Naive thymus-derived CD4-positive, alpha-beta T cell (primary cell): ENCODE measurements at regions not wholly inside any gene's neighbourhood (a gene's known extent, or its start where the extent isn't known, plus 50 kb on each side); places are given as distances from the start of the nearest gene placed in this dataset.

Experiments
- ATAC-seq: fragments of 150-1000 bp; cut with Tn5 transposase; 2 replicates; pipeline ENCODE4 v1.10.0; 2021; ENCODE audit warnings: mild to moderate bottlenecking, moderate library complexity
- CTCF ChIA-PET: fragments of 350-600 bp; sonication (Branson Sonifier 250); formaldehyde crosslinking; loops from one replicate; lab custom pipeline; 2021; ENCODE audit warnings: antibody characterized with exemption; lab: Charles Lee
- POLR2A ChIA-PET: fragments of 350-600 bp; sonication (Branson Sonifier 250); formaldehyde crosslinking; loops from one replicate; lab custom pipeline; 2021; ENCODE audit warnings: antibody characterized with exemption, inconsistent platforms; lab: Charles Lee
- DNase-seq, 9 donors: peaks; one replicate each; pipeline versions ENCODE4 v3.0.0 to v3.0.0-alpha.2; 2020 to 2022; ENCODE audit warnings: mixed read lengths in 1 of 9
- H3K27ac ChIP-seq: one replicate; pipeline ENCODE4 v1.7.0; 2013; ENCODE audit warnings: mild to moderate bottlenecking, low read depth, low read length, moderate library complexity
- H3K27me3 ChIP-seq, 2 donors: one replicate each; pipeline ENCODE4 v1.7.0; 2013; ENCODE audit warnings: low read length in 2 of 2, mild to moderate bottlenecking in 2 of 2, moderate library complexity in 2 of 2; ENCODE audit not compliant: control insufficient read depth in 2 of 2, insufficient read depth in 2 of 2
- H3K36me3 ChIP-seq, 3 experiments: 1 replicate in 2 of 3; 2 replicates in 1 of 3; pipeline ENCODE4 v1.7.0; 2013; ENCODE audit warnings: low read length in 3 of 3, mild to moderate bottlenecking in 3 of 3, moderate library complexity in 1 of 3; ENCODE audit not compliant: insufficient read depth in 3 of 3, control insufficient read depth in 2 of 3
- H3K4me1 ChIP-seq, 2 donors: one replicate each; pipeline ENCODE4 v1.7.0; 2013; ENCODE audit warnings: low read length in 2 of 2, mild to moderate bottlenecking in 2 of 2, moderate library complexity in 1 of 2; ENCODE audit not compliant: control insufficient read depth in 2 of 2, insufficient read depth in 2 of 2
- H3K4me3 ChIP-seq: 2 replicates; pipeline ENCODE4 v1.7.0; 2013; ENCODE audit warnings: mild to moderate bottlenecking, low read length
- H3K9me3 ChIP-seq, 3 experiments: 1 replicate in 2 of 3; 2 replicates in 1 of 3; pipeline ENCODE4 v1.7.0; 2013; ENCODE audit warnings: low read length in 3 of 3; ENCODE audit not compliant: control insufficient read depth in 2 of 3
- H3K27ac Mint-ChIP-seq, 9 donors: one replicate each; pipeline ENCODE4 v1.8.0; 2020 to 2022; ENCODE audit warnings: mixed read lengths in 9 of 9, mild to moderate bottlenecking in 8 of 9, moderate library complexity in 5 of 9, inconsistent platforms in 2 of 9
- H3K27me3 Mint-ChIP-seq, 5 donors: one replicate each; pipeline ENCODE4 v1.8.0; 2021 to 2022; ENCODE audit warnings: mixed read lengths in 5 of 5, mild to moderate bottlenecking in 1 of 5
- H3K36me3 Mint-ChIP-seq, 5 donors: one replicate each; pipeline ENCODE4 v1.8.0; 2020 to 2022; ENCODE audit warnings: mixed read lengths in 5 of 5, mild to moderate bottlenecking in 3 of 5, inconsistent platforms in 1 of 5
- H3K4me1 Mint-ChIP-seq, 7 donors: one replicate each; pipeline ENCODE4 v1.8.0; 2020 to 2022; ENCODE audit warnings: mixed read lengths in 7 of 7, mild to moderate bottlenecking in 3 of 7, inconsistent platforms in 1 of 7
- H3K4me3 Mint-ChIP-seq, 10 donors: one replicate each; pipeline ENCODE4 v1.8.0; 2020 to 2022; ENCODE audit warnings: mild to moderate bottlenecking in 10 of 10, mixed read lengths in 10 of 10, moderate library complexity in 6 of 10, inconsistent platforms in 2 of 10
- H3K9me3 Mint-ChIP-seq, 11 donors: one replicate each; pipeline ENCODE4 v1.8.0; 2020 to 2022; ENCODE audit warnings: mixed read lengths in 11 of 11, mild to moderate bottlenecking in 4 of 11, inconsistent platforms in 1 of 11, moderate library complexity in 1 of 11
- intact Hi-C, 2 donors: fragments of 100-400 bp; cut with micrococcal nuclease; formaldehyde crosslinking; loops; one replicate each; pipeline ENCODE4 v1.15.1; 2023

- POLR2A ChIA-PET, result no interaction called here
Observed at GRCh38 chr4:178450614-178451013, 1008.4 kb upstream of the AGA start.

DNA sequence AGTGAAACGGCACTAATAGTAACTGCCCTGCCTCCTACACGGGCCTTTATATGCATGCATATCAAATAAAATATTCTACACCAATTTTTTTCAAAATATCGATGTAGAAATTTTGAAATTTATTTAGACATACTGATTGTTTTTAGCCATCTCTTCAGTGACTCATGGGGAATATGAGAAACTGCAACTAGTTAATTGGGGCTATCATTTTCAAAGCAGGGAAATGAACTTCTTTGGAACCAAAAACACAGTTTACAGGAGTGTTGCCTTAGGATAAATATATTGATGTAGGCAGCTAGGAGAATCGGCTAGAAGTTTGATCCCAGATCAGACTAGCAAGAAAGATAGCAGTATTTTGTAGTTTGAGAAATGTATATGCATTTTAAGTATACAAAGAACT is 1010.8 kb upstream of the AGA start:
- Mint-ChIP-seq H3K9me3 (peaks cover 0 to 11% (median 4%) of the 10 kb centered on the region in 11 donors), H3K27ac (no peak overlapping the region), H3K36me3 (no peaks in the 10 kb centered on the region), H3K27me3 (no peaks in the 10 kb centered on the region), H3K4me1 (peaks cover 0 to 2% (median 0%) of the 10 kb centered on the region in 7 donors), H3K4me3 (no peak overlapping the region)
- ATAC-seq (no peak), DNase-seq (no peak)
- Histone ChIP-seq H3K27ac (no peak overlapping the region), H3K36me3 (no peaks in the 10 kb centered on the region), H3K9me3 (no peaks in the 10 kb centered on the region), H3K4me1 (no peaks in the 10 kb centered on the region), H3K27me3 (no peaks in the 10 kb centered on the region), H3K4me3 (no peak overlapping the region)
- ChIA-PET CTCF (no interaction called here), POLR2A (no interaction called here)
- intact Hi-C loops, result no loop called here

More at GRCh38 chr4:178450614-178451013, 1008.4 kb upstream of the AGA start:
- H3K9me3 Mint-ChIP-seq, result peaks cover 0 to 12% (median 5%) of the 10 kb centered on the region in 11 donors
- no peaks in the 10 kb centered on the region for H3K27me3 Mint-ChIP-seq
- Histone ChIP-seq H3K27me3 (no peaks in the 10 kb centered on the region), H3K27ac (no peak overlapping the region), H3K4me3 (no peak overlapping the region), H3K9me3 (no peaks in the 10 kb centered on the region), H3K36me3 (no peaks in the 10 kb centered on the region), H3K4me1 (no peaks in the 10 kb centered on the region)
- ATAC-seq (no peak), DNase-seq (no peak)
- H3K36me3 Mint-ChIP-seq, result no peaks in the 10 kb centered on the region
- no peak overlapping the region for H3K27ac Mint-ChIP-seq
- intact Hi-C loops, result no loop called here
- CTCF ChIA-PET, result no interaction called here
- peaks cover 0 to 2% (median 0%) of the 10 kb centered on the region in 7 donors for H3K4me1 Mint-ChIP-seq
- H3K4me3 Mint-ChIP-seq, result no peak overlapping the region

DNA sequence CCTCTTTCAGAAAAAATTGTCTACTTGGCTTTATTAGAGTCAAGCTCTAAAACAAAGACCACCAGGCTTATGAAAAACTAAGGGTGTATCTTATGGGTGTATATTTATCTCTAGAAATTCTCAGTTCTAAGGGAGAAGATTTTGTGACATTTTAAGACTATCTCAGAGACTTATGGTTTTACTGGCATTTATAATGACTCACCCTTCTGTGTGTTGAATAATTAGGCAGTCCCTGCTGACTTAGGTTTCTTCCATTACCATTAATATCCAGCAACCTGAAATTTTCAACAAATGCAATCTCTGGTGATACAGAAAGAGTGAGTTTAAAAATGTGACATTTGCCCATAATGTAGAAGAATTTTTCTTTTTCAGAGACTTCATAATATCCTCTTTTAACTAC is 1015.0 kb upstream of the AGA start:
- DNase-seq (no peak), ATAC-seq (no peak)
- peaks cover 0 to 19% (median 4%) of the 10 kb centered on the region in 11 donors for H3K9me3 Mint-ChIP-seq
- H3K4me1 ChIP-seq, result no peaks in the 10 kb centered on the region
- no peak overlapping the region for H3K27ac ChIP-seq
- H3K9me3 ChIP-seq, result no peaks in the 10 kb centered on the region
- intact Hi-C loops, result no loop called here
- POLR2A ChIA-PET, result no interaction called here
- no peak overlapping the region for H3K4me3 Mint-ChIP-seq
- no peak overlapping the region for H3K4me3 ChIP-seq
- CTCF ChIA-PET, result no interaction called here
- H3K36me3 ChIP-seq, result no peaks in the 10 kb centered on the region
- H3K27me3 ChIP-seq, result no peaks in the 10 kb centered on the region
- no peak overlapping the region for H3K27ac Mint-ChIP-seq
- H3K36me3 Mint-ChIP-seq, result no peaks in the 10 kb centered on the region
- no peaks in the 10 kb centered on the region for H3K27me3 Mint-ChIP-seq
- H3K4me1 Mint-ChIP-seq, result peaks cover 0 to 2% (median 0%) of the 10 kb centered on the region in 7 donors

- Mint-ChIP-seq H3K27ac (no peak overlapping the region), H3K36me3 (no peaks in the 10 kb centered on the region), H3K4me1 (no peaks in the 10 kb centered on the region), H3K27me3 (no peaks in the 10 kb centered on the region), H3K9me3 (peaks cover 0 to 28% (median 3%) of the 10 kb centered on the region in 11 donors), H3K4me3 (no peak overlapping the region)
- Histone ChIP-seq H3K27ac (no peak overlapping the region), H3K27me3 (no peaks in the 10 kb centered on the region), H3K4me3 (no peak overlapping the region), H3K9me3 (no peaks in the 10 kb centered on the region), H3K4me1 (no peaks in the 10 kb centered on the region), H3K36me3 (no peaks in the 10 kb centered on the region)
- DNase-seq (no peak), ATAC-seq (no peak)
- CTCF ChIA-PET, result no interaction called here
- POLR2A ChIA-PET, result no interaction called here
- intact Hi-C loops, result no loop called here
Observed at GRCh38 chr4:178462710-178463109, 1020.5 kb upstream of the AGA start.

DNA sequence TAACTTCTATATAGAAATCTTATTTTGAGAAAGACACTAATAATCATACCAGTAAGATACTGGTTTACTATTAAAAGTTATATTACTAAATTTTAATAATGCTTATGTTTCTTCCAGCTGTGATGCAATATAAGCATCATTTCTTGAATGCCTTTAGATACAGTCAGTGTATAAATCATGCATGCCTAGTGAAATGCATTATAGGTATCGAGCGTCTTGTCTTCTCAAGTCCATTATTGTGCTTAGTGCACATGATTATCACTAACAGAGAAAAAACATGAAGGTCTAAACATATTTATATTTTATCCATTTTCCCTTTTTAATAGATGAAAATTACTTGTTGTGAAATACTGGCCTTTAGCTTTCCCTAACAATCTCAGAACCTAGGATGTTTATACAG is 1021.5 kb upstream of the AGA start:
- Histone ChIP-seq H3K27me3 (no peaks in the 10 kb centered on the region), H3K27ac (no peak overlapping the region), H3K4me1 (no peaks in the 10 kb centered on the region), H3K9me3 (no peaks in the 10 kb centered on the region), H3K4me3 (no peak overlapping the region), H3K36me3 (no peaks in the 10 kb centered on the region)
- DNase-seq (no peak), ATAC-seq (no peak)
- Mint-ChIP-seq H3K9me3 (peaks cover 0 to 28% (median 3%) of the 10 kb centered on the region in 11 donors), H3K27ac (no peak overlapping the region), H3K27me3 (no peaks in the 10 kb centered on the region), H3K4me3 (no peak overlapping the region), H3K4me1 (no peaks in the 10 kb centered on the region), H3K36me3 (no peaks in the 10 kb centered on the region)
- ChIA-PET POLR2A (no interaction called here), CTCF (no interaction called here)
- intact Hi-C loops, result no loop called here

DNA sequence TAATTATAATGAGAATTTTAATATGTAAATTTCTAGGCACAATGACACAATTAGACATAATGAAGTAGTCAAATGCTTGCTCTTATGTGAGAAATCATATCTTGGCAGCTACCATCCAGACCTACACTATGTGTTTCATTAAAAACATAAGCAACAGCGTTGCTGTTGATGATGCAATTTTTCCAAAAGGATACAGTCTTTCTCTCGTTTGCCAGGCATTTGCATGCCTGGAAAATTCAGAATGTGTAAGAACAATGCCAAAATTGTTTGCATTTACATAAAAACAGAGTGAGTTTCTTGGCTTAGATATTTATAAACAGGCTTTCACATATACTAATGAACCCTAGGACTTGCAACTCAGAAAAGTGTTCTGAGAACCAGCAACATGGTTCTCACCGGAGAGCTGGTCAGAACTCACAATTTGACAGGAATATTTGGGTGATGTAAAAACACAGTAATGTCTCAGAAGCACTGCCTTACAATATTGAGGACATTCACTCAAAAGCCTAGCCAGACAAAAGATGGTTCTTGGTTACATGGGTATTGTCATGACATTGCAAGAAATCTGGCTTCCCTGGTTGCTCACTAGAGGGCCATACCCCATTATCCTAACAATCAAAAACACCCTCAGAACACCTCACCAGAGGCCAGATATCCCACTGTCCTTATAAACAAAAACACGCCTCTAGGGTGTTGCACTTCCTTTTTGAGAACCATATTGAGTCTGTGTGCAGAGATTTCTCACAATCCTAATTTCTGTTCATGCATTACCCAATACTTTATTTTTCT is 1029.0 kb upstream of the AGA start:
- intact Hi-C loops, result no loop called here
- Mint-ChIP-seq H3K36me3 (no peaks in the 10 kb centered on the region), H3K9me3 (peaks cover 0 to 27% (median 4%) of the 10 kb centered on the region in 11 donors), H3K27me3 (no peaks in the 10 kb centered on the region), H3K27ac (no peak overlapping the region), H3K4me1 (no peaks in the 10 kb centered on the region), H3K4me3 (no peak overlapping the region)
- DNase-seq (no peak), ATAC-seq (no peak)
- Histone ChIP-seq H3K9me3 (no peaks in the 10 kb centered on the region), H3K27ac (no peak overlapping the region), H3K4me1 (no peaks in the 10 kb centered on the region), H3K36me3 (no peaks in the 10 kb centered on the region), H3K27me3 (no peaks in the 10 kb centered on the region), H3K4me3 (no peak overlapping the region)
- ChIA-PET CTCF (no interaction called here), POLR2A (no interaction called here)

DNA sequence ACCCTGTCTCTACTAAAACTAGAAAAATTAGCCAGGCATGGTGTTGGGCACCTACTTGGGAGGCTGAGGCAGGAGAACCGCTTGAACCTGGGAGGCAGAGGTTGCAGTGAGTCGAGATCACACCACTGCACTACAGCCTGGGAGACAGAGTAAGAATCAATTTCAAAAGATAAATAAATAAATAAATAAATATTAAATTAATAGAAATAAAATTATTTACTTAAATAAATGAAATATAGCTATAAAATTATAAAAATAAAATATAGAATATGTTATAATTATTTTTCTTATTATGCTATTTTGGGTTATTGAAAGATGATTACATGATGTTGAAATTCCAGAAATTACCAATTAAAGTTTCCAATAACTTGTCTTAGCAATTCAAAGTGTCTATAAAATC is 1029.8 kb upstream of the AGA start:
- peaks cover 0 to 24% (median 4%) of the 10 kb centered on the region in 11 donors for H3K9me3 Mint-ChIP-seq
- H3K27ac Mint-ChIP-seq, result no peak overlapping the region
- Histone ChIP-seq H3K27me3 (no peaks in the 10 kb centered on the region), H3K4me3 (no peak overlapping the region), H3K4me1 (no peaks in the 10 kb centered on the region), H3K27ac (no peak overlapping the region), H3K36me3 (no peaks in the 10 kb centered on the region), H3K9me3 (no peaks in the 10 kb centered on the region)
- no peaks in the 10 kb centered on the region for H3K27me3 Mint-ChIP-seq
- CTCF ChIA-PET, result no interaction called here
- no peaks in the 10 kb centered on the region for H3K4me1 Mint-ChIP-seq
- no peak overlapping the region for H3K4me3 Mint-ChIP-seq
- ATAC-seq (no peak), DNase-seq (no peak)
- POLR2A ChIA-PET, result no interaction called here
- intact Hi-C loops, result no loop called here
- H3K36me3 Mint-ChIP-seq, result no peaks in the 10 kb centered on the region
